ENCODE measurements at regions not wholly inside any gene's neighbourhood (a gene's known extent, or its start where the extent isn't known, plus 50 kb on each side); places are given as distances from the start of the nearest gene placed in this dataset.
"Not testable (repeated sequence)": the region's sequence is repeated elsewhere in the genome, so short reads cannot be mapped to it uniquely, and the experiment has no call there.

DNA sequence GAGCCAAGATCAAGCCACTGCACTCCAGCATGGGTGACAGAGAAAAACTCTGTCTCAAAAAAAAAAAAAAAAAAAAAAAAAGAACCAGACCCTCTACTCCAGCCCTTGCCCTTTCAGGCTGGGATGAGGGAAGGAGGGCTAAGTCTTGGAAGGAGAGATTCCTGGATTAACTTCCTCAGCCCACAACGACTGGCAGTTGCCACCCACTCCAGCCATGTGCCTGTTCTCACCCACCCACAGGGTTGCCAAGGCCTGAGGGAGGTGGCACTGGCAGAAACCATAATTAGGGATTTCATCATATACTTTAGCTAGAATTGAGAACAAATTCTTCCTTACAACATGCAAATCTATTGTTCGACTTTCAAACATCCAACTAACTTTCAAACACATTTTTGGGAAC, 87.8 kb upstream of the SLC30A5 start:
- no peak for DNase-seq

DNA sequence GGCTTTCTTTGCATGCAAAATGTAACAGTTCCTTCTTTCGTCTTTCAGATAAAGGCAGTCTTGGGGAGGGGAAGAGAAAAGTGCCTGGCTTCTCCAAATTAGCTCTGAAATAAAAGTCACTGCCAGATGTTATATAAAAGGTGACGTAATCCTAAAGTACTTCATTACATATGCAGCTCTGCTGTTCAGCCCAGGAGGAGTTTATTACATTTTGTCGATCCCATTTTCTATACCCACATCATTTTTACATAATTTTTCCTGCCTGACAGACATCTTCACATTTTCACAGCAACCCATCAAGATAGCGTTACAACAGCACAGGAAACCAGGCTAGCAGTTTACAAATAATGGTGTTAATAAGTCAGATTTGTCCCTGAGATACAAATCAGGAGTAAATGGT, 86.7 kb upstream of the SLC30A5 start:
- no peak for DNase-seq

GRCh38 chr5:69007726-69008368, 86.0 kb upstream of the SLC30A5 start:
- DNase-seq: peak; percentile 49

DNA sequence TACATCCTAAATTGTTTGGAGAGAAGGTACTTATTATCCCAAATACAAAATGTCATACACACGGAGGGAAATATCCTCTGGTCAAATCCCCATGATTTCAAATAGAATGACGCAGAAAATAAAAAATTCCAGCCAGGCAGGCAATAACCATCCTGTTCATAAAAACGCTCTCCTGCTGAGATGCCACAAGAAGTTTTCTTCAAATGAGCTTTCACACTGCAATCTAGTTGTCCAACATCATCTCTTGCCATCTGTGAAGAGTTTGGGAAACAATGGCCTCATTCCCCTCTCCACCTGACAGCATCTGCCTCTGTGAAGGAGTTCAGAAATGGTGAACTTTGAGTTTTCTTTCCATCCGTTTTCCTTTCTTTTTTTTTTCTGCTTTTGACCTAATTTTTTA, 83.3 kb upstream of the SLC30A5 start:
- no peak for DNase-seq

GRCh38 chr5:69011910-69012309, 81.9 kb upstream of the SLC30A5 start:
- DNase-seq: no peak

DNA sequence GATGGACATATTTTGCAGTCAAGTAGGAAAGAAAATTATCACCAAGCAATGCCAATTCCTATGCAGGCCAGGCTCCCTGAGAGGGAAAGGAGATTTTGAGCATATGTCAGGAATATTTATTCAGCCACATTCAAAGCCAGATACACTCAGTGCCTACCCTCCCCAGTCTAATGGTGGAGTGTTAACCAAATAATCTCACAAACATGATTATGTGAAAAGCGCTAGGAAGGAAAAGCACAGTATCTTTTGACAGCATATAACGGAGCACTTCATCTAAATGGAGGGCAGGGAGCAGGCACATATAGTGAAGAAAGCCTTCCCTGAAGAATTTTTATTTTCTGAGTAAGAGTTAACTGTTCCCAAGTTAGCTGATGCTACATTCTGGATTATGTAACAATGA, 80.3 kb upstream of the SLC30A5 start:
- no peak for DNase-seq

GRCh38 chr5:69014007-69014406, 79.8 kb upstream of the SLC30A5 start:
- DNase-seq: not testable (repeated sequence)

DNA sequence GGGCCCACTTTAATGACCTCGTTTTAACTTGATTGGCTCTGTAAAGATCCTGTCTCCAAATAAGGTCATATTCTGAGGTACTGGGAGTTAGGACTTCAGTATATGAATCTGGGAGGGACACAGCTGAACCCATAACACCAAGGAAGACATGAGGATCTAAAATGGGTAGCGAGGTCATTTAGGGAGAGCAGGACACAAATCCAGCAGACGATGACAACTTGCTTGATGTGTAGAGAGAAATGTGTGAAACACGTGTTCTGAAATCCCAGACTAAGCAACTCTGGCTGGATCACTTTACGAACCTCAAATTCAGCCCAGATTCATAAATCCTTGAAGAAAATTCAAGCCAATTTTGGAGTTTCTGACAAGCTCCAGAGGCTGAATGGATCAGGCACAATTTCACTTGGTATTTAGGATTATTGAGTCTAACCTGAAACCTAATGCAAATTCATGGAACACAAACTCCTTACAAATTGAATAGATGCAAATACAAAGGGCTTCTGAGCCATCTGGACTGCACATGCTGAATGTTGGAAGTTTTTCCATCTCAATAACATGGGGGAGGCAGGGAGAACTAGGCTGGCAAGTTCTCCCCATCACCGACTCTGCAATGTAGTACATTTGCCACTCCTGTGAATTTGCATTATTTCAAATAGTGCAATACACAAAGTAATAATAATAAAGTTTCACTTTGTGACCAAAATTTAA, 74.0 kb upstream of the SLC30A5 start:
- DNase-seq: no peak

GRCh38 chr5:69024241-69024651, 69.6 kb upstream of the SLC30A5 start:
- DNase-seq: peak; percentile 18

DNA sequence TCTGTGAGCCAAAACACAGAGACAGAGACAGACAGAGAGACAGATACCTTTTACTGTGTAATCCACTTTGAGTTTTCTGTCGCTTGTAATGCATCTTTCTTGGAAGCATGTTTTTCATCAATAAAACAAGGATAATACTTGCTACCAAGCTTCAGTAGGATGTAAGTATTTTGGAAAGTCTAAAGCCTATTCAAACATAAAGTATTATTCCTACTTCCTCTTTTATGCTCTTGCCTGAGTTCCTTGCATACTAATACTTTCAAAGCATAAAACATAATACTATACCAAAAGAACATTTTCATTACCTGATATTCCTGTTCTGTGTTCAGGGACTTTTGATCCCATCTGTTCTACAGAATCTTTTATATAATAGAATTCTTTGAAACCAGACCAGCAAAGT, 64.5 kb upstream of the SLC30A5 start:
- DNase-seq: no peak

DNA sequence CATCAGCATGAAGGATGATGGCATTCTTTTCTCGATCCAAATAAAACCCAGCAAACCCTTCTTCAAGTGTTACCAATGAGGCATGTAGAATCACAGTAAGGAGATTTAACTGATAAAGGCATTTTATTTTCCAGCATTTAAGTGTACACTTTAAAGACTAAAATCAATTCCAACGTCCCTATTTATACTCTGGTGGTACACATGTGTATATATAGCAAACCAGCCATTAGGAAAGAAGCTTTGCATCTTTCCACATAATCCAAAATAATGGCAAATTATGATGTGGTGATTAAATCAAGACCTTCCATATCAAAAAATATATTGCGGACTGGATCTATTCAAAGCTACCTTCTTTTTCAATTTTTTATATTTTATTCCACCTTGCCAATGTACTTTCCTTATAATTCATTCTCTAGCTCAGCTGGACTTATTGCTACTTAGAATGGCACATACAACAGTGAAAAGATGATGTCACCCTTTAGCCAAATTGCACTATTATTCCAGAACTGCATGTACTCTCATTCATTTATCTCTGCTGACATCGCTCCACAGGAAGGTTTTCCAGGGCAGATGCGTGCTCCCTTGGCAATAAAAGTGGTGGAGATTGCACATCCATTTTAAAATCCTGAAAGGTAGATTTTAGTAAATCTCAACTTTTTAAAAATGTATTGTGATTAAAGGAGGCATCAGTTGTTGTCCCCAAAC, 63.3 kb upstream of the SLC30A5 start:
- no peak for DNase-seq

DNA sequence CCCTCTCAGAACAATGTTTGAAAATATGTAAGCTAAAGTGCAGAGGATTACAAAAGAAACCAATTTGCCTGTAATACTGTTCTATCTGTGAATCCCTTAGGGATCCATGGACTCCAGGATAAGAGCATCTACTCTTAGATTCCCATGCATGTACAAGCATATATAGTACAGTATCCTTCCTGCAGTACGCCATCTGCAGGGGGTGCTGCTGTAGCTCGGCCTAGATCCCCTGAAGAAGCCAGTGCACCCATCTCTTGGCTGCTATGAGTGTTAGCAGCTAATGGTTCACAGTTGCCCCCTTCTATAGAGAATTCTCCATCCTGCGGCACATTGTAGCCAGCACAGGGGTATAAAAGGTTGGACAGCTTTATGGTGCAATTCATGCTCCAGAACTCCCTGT, 61.8 kb upstream of the SLC30A5 start:
- no peak for DNase-seq

DNA sequence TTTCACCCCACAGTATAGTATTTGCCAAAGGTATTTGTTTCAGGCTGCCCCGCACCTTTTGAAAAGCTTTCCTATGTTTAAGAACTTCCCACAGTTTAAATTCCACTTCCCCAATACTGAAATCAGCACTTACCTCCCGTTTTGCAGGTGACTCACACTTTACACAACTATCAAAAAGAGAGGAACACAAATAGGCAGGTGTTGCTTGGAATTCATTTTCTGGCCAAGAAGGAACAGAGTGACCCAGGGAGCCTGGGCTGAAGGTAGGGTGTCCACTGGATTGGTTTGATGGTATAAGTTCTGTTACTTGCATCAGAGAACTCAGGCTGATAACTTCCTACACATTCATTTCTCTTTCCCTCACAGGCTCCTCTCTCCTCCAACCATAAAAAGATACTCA, 60.1 kb upstream of the SLC30A5 start:
- DNase-seq: no peak

DNA sequence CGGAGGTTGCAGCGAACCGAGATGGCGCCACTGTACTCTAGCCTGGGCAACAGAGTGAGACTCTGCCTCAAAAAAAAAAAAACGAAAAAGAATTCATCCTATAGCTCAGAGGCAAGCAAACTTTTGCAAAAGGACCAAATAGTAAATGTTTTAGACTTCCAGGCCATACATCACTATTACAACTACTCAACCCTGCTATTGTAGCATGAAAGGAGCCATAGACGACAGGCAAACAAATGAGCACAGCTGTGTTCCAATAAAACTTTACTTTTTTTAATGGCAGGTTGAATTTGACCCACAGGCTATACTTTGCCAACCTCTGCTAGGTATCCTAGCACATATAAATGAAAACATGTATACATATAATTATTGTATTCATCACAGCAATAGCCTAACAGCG, 58.9 kb upstream of the SLC30A5 start:
- DNase-seq: no peak

DNA sequence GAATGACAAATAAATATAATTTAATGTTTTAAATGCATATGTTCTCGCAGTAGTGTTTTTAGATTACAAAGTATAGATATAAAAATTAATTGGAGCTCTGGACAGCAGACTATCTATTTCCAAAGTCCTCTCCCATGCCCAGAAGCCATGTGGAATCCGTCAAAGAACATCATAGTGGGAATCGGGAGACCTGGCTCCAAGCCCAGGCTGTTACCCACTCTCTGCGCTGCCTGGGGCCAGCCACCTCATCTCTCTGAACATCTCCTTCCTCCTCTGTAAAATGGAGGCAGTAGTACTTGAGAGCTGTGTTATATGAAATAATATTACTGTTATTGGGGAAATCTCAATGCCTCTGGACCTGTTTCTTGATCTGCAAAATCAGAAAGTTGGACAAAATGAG, 58.1 kb upstream of the SLC30A5 start:
- DNase-seq: no peak

DNA sequence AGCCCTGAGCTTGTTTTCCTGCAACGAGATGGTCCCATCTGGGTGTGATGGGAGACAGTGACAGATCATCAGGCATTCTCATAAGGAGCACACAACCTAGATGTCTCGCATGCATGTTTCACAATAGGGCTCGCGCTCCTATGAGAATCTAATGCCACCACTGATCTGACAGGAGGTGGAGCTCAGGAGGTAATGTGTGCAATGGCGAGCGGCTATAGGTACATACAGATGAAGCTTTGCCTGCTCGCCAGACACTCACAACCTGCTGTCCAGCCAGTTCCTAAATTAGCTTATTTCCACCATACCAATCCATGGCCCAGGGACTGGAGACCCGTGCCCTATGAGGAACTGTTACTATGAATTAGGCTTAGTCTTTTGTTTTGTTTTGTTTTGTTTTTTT, 55.3 kb upstream of the SLC30A5 start:
- no peak for DNase-seq

GRCh38 chr5:69039829-69040228, 54.0 kb upstream of the SLC30A5 start:
- no peak for DNase-seq

- DNase-seq: no peak
Observed at GRCh38 chr5:69042500-69042899, 51.3 kb upstream of the SLC30A5 start.

DNA sequence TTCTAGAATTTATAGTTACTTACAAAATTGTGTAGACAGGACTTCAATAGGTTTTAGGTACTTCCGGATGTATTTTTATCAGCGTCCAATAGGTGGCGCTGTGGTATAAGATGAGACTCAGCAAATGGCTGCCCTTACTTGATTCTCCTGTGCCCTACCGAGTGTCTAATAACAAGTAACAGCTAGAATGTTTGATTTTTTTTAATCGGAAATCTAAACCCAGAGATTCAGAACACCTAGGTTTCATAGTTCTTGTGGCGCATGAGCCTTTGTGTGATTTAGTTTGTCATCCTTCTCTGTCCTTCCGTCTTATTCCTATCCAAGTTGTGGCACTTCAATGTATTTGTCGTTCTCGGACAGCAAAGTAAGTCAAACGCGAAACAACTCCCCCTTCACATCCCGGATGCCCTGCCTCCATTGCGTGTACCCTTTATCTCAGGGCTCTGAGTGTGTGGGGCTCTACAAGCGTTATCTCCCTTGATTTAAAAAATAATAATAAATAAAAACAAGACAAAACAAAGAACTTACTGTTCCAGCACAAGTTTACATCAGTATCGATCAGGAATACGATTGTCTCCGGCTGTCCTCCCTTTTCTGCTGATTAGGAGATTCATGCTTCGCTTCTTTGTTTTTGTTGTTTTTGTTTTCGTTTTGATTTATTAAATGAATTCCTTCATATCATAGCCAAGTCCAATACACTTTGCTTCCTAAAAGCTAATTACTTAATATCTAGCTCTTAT, 50.7 kb upstream of the SLC30A5 start:
- peak; percentile 83 for DNase-seq

- DNase-seq: no peak
Observed at GRCh38 chr5:69043655-69043996, 50.2 kb upstream of the SLC30A5 start.

Data from CD4-positive, alpha-beta T cell treated with Interleukin-15 for 1 hour (primary cell).